Anterior cingulate cortex (tissue), 58 donors: ENCODE measurements at regions not wholly inside any gene's neighbourhood (a gene's known extent, or its start where the extent isn't known, plus 50 kb on each side); places are given as distances from the start of the nearest gene placed in this dataset.

Experiments used
- DNase-seq, 58 donors: peaks; one replicate each; lab custom pipeline; 2025; lab: John Stamatoyannopoulos, UW

GRCh38 chr14:38777401-38777800 lies 325.6 kb downstream of the SEC23A start:
- DNase-seq: no peak

GRCh38 chr14:38775986-38776385 lies 327.0 kb downstream of the SEC23A start:
- DNase-seq: no peak

DNA sequence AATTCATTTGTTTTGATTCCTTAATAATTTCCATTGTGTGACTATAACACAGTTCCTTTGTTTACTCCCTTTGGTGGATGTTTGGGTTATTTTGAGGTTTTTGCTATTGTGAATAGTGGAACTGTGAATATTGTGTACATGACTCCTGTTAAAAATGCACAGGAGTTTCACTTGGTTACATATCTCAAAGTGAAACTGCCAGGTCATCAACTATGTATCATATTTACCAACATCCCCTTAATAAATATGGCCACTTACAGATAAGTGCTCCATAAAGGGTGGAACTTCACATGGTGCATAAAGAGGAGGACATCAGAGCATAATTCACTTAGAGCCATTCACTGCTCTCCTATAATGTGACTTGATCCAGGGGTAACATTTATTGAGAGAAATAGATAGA lies 328.9 kb downstream of the SEC23A start:
- DNase-seq: no peak

DNA sequence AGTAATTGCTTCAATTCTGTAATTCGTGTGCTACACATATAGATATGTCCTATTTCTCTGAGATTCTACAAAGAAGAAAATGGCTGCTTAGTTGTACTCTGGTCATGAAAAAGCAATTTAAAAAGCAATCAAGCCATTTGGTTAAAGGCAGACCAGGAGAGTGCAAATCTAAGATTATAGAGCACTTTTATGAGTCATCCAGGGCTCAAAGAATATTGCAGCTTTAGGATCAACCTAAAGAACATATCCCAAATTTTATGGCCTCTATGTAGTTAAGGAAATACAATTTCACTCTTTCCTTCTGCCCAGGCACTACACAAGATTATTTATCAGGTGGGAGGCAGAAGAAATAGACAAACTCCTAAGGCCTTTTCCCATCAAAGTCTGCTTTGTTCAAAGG lies 332.8 kb downstream of the SEC23A start:
- no peak for DNase-seq

GRCh38 chr14:38762845-38763244 lies 340.2 kb downstream of the SEC23A start:
- no peak for DNase-seq

GRCh38 chr14:38762426-38762825 lies 340.6 kb downstream of the SEC23A start:
- no peak for DNase-seq

DNA sequence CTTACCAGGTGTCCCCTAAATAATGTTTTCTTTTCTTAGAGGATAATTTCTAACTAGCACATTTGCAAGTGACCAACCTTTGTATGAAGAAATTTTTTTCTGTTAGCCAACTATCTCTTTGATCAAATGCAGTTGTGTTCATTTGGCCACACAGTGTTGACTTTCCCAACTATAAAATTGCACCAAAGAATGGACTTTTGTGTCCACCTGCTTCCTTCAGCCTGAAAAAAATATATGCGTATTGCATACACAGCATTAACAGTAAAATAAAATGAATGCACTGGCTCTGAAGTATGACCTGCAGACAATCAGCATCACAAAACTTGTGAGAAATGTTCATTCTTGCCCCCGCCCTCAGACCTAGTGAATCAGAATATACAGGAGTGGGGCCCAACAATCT lies 342.0 kb downstream of the SEC23A start:
- DNase-seq: no peak

DNA sequence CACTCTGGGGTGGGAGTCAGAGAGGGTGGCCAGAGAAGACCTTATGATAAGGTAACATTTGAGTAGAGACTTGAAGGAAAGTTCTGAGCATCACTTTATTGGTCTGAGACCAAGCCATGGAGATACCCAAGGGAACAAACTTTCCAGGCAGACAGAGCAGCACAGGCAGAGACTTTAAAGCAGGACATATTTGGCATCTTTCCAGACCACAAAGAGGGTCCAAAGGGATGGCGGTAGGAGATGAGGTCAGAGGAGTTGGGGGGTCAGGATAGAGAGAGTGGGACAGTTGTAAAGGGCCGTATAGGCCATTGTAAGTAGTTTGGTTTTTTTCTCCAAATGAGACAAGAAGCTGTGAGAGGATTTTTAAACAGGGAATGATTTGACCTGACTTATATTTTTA lies 344.4 kb downstream of the SEC23A start:
- DNase-seq: no peak

DNA sequence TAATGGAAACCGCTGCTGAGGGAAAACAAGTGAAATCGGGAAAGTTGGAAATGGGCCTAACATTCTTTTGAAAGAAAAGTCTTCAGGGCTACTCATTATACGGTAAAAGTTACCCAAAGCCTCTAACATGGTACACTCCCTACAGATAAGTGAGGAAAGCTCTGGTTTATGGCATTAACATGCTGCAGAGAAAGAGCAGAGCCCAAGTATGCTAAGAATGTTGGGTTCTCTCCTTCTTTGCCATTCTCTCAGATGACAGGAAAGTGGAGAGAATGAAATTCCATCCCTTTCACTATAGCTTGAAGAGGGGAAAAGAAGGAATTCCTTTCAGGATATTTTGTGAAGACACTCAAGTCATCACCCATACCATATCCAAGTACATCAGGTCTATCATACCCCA lies 348.0 kb downstream of the SEC23A start:
- no peak for DNase-seq

DNA sequence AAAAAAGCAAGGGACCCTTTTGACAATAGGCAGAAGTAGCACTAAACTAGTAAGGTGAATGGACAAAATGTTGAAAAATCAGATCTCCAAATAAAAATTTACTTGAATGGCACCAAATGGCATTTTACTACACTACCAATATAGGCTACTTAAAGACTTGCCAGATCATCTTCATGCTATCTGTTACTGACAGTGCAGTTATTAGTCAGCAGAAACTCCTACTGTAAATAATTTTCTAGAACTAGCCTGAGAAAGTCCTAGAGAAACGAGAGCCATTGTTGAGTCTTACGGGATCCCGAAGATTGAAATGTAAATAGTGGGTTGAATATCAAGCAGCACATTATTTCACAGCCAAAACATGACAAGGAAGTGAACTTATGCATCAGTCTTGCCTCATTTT lies 350.3 kb downstream of the SEC23A start:
- DNase-seq: no peak

DNA sequence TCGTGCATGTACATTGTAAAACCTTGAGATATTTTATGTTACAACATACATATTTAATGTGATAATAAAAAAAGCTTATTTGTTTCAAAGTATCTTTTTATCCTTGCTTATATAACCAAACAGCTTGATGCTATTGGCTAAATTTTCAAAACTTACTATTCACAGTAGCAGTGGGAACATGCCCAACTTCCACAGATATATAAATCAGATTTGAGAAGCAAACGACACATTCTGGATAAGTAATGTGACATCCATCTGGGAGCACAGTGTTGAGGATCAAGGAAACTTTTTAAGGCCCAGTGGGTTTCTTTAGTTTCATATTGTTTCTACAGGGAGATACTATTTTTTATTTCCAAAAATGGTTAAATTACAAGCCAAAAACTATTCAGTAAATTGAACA lies 350.7 kb downstream of the SEC23A start:
- DNase-seq: no peak

- no peak for DNase-seq
Observed at GRCh38 chr14:38751459-38751858, 351.6 kb downstream of the SEC23A start.

DNA sequence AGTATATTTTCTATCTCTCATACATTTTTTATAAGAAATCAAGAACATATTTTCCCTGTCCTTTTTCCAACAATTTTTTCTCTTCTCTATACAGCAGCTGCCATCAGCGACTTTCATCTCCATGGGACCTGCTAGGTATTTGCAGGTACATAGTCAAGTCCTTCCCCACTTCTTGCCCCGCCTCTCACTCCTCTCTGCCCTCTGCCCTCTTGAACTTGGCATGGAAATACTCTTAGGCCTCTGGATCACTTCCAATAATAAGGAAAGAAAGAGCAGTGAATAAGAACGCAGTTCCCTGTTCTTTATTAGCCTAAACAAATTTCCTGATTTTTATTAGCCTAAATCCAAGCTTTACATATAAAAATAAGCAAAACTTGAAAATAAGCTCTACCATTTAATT lies 353.1 kb downstream of the SEC23A start:
- DNase-seq: no peak

DNA sequence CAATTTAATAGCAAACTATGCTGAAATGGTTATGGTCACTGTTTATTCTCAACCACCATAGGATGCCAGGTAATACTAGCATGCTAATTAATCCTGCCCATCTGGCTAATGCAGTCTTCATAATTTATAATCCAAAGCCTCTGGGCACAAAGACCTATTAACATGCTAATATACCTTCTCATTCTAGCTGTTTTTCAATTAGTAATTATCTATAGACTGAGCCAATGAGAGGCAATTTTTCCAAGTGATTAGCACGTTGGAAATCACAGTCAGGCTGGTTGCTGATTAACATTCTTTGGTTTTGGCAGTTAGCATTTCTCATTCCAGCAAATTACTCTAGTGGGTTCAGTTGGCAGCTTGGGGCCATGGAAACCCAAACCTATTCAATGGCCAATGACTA lies 357.2 kb downstream of the SEC23A start:
- no peak for DNase-seq

DNA sequence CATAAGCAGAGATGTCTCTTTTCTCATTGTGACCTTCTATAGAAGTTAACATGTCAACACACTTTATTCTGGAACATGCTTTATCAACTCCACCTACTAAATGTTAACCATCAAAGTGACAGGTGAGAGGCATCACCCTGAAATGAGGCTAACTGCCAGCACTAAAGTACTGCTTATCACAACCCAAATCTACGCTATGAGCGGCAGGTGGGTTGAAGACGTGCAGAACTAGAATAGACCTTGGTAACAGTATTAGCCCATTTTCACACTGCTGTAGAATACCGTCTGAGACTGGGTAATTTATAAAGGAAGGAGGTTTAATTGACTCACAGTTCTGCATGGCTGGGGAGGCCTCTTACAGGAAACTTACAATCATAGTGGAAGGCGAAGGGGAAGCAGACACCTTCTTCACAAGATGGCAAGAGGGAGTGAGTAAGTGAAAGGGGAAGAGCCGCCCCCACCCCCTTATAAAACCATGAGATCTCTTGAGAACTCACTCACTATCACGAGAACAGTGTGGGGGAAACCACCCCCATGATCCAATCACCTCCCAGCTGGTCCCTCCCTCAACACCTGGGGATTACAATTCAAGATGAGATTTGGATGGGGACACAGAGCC lies 359.0 kb downstream of the SEC23A start:
- no peak for DNase-seq

GRCh38 chr14:38737686-38738407 lies 365.2 kb downstream of the SEC23A start:
- no peak for DNase-seq

DNA sequence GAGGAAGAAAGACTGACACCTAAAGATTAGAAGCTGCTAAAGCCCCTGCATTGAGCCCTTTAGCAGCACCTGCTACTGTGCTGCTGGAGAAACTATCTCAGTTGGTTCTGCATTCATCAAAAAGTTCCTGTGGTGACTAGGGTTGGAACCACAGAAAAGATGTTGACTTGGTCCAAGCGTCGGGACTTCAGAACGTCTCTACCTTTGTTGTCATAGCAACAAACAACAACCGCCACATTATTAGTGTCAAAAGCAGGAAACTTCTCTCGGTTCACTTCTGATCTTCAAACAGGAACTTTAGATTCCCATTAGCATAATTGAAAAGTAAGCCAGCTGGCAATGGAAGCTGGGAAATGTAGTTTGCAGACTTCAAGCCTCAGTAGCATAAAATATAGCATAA lies 368.0 kb downstream of the SEC23A start:
- no peak for DNase-seq

DNA sequence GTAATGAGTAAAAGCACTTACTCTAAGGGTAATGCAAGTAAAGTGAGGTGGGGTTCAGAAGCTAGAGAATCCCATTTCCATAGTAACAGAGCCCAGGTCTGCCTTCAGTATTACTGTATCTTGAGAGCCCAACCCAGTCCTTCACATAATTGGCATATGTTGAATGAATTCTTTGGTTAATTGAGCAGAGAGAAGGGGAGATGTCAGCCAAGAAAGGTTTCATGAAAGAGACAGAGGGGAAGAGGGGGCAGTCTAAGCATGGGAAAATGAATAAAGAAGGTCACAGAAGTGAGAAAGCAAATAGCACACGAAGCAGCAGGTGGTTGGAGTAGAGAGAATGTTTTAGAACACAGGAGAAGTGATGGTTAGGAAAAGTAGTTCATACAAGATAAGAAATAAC lies 371.1 kb downstream of the SEC23A start:
- DNase-seq: no peak

DNA sequence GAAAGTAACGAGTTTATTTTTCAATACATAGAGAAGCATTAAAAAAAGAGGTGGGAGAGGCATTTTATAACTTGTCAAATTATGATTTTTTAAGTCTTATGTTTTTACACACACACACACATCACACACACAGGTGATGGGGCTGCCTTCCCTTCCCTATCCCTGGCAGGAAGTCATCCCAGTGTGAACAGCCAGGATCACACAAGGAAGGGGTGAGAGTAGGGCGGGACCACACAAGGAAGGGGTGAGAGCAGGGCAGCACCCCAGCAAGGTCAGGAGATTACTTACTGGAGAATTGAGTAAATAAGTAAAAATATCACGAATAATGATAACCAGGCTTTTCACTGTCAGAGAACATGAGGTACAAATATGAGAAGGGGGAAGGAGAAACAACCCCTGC lies 372.6 kb downstream of the SEC23A start:
- DNase-seq: no peak

- DNase-seq: no peak
Observed at GRCh38 chr14:38727731-38728130, 375.3 kb downstream of the SEC23A start.

DNA sequence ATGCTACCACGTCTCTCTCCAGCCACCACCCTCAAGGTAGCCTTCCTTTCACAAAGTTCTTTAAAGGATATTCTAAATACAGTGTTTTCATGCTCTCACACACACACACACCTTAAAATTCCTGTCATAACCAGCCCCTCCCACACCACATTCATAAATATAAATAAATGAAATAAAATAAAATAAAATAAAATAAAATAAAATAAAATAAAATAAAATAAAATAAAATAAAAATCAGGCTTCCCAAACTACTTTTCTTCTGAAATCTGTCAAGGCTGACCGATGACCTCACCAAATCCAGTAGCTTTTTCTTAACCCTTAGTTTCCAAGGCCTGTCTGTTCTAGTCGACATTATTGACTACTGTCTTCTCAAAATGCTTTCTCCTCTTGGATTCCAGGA lies 378.4 kb downstream of the SEC23A start:
- DNase-seq: no peak

GRCh38 chr14:38723959-38724358 lies 379.1 kb downstream of the SEC23A start:
- no peak for DNase-seq

- no peak for DNase-seq
Observed at GRCh38 chr14:38723277-38723676, 379.8 kb downstream of the SEC23A start.
